ENCODE measurements at regions not wholly inside any gene's neighbourhood (a gene's known extent, or its start where the extent isn't known, plus 50 kb on each side); places are given as distances from the start of the nearest gene placed in this dataset.
"Not testable (repeated sequence)": the region's sequence is repeated elsewhere in the genome, so short reads cannot be mapped to it uniquely, and the experiment has no call there.

GRCh38 chr3:21912711-21913110, 161.7 kb upstream of the ZNF385D start:
- H3K4me3 Mint-ChIP-seq = no peak overlapping the region

GRCh38 chr3:21913791-21914190, 162.8 kb upstream of the ZNF385D start:
- no peak overlapping the region for H3K27ac Mint-ChIP-seq
- DNase-seq = no peak
- no peak overlapping the region for H3K4me3 Mint-ChIP-seq
- no peaks in the 10 kb centered on the region for H3K27me3 Mint-ChIP-seq
- no peaks in the 10 kb centered on the region for H3K36me3 Mint-ChIP-seq (ENCODE audit: low read depth)
- CTCF ChIA-PET = no interaction called here
- no peaks in the 10 kb centered on the region for H3K9me3 Mint-ChIP-seq
- POLR2A ChIA-PET = no interaction called here
- no peaks in the 10 kb centered on the region for H3K4me1 Mint-ChIP-seq

More at GRCh38 chr3:21912711-21913110, 161.7 kb upstream of the ZNF385D start:
- H3K27me3 Mint-ChIP-seq = no peaks in the 10 kb centered on the region
- no peak for DNase-seq
- ChIA-PET POLR2A (no interaction called here), CTCF (no interaction called here)
- H3K36me3 Mint-ChIP-seq (ENCODE audit: low read depth) = no peaks in the 10 kb centered on the region
- H3K27ac Mint-ChIP-seq = no peak overlapping the region
- H3K4me1 Mint-ChIP-seq = no peaks in the 10 kb centered on the region
- no peaks in the 10 kb centered on the region for H3K9me3 Mint-ChIP-seq

- Mint-ChIP-seq H3K4me3 (no peak overlapping the region), H3K27ac (no peak overlapping the region), H3K9me3 (no peaks in the 10 kb centered on the region), H3K36me3 (ENCODE audit: low read depth) (no peaks in the 10 kb centered on the region), H3K27me3 (no peaks in the 10 kb centered on the region), H3K4me1 (no peaks in the 10 kb centered on the region)
- CTCF ChIA-PET = no interaction called here
- DNase-seq = no peak
- POLR2A ChIA-PET = no interaction called here
Observed at GRCh38 chr3:21914451-21914850, 163.4 kb upstream of the ZNF385D start.

- Mint-ChIP-seq H3K36me3 (ENCODE audit: low read depth) (no peaks in the 10 kb centered on the region), H3K27ac (no peak overlapping the region), H3K4me3 (no peak overlapping the region), H3K9me3 (peaks cover 15% of the 10 kb centered on the region), H3K4me1 (no peaks in the 10 kb centered on the region), H3K27me3 (no peaks in the 10 kb centered on the region)
- POLR2A ChIA-PET = no interaction called here
- DNase-seq = no peak
- CTCF ChIA-PET = no interaction called here
Observed at GRCh38 chr3:21919383-21919782, 168.4 kb upstream of the ZNF385D start.

- Mint-ChIP-seq H3K9me3 (peaks cover 15% of the 10 kb centered on the region), H3K27me3 (no peaks in the 10 kb centered on the region), H3K27ac (no peak overlapping the region), H3K36me3 (ENCODE audit: low read depth) (no peaks in the 10 kb centered on the region), H3K4me1 (no peaks in the 10 kb centered on the region), H3K4me3 (no peak overlapping the region)
- POLR2A ChIA-PET = no interaction called here
- no peak for DNase-seq
- CTCF ChIA-PET = no interaction called here
Observed at GRCh38 chr3:21920421-21920861, 169.4 kb upstream of the ZNF385D start.

- H3K9me3 Mint-ChIP-seq = peaks cover 17% of the 10 kb centered on the region
- H3K4me3 Mint-ChIP-seq; H3K36me3 Mint-ChIP-seq (ENCODE audit: low read depth); CTCF ChIA-PET; H3K27me3 Mint-ChIP-seq; POLR2A ChIA-PET; H3K27ac Mint-ChIP-seq; H3K4me1 Mint-ChIP-seq; DNase-seq: not testable (repeated sequence)
Observed at GRCh38 chr3:21923156-21923555, 172.1 kb upstream of the ZNF385D start.

- Mint-ChIP-seq H3K4me3 (no peak overlapping the region), H3K27ac (no peak overlapping the region), H3K4me1 (no peaks in the 10 kb centered on the region), H3K27me3 (no peaks in the 10 kb centered on the region), H3K36me3 (ENCODE audit: low read depth) (no peaks in the 10 kb centered on the region), H3K9me3 (peaks cover 13% of the 10 kb centered on the region)
- ChIA-PET POLR2A (no interaction called here), CTCF (no interaction called here)
- DNase-seq = no peak
Observed at GRCh38 chr3:21927261-21927660, 176.3 kb upstream of the ZNF385D start.

GRCh38 chr3:21934591-21934990, 183.6 kb upstream of the ZNF385D start:
- H3K9me3 Mint-ChIP-seq = peaks cover 3% of the 10 kb centered on the region
- no peaks in the 10 kb centered on the region for H3K27me3 Mint-ChIP-seq
- no peak overlapping the region for H3K4me3 Mint-ChIP-seq
- H3K36me3 Mint-ChIP-seq (ENCODE audit: low read depth) = no peaks in the 10 kb centered on the region
- no peak overlapping the region for H3K27ac Mint-ChIP-seq
- DNase-seq = no peak
- POLR2A ChIA-PET = no interaction called here
- no peaks in the 10 kb centered on the region for H3K4me1 Mint-ChIP-seq
- CTCF ChIA-PET = no interaction called here

GRCh38 chr3:21936207-21936606, 185.2 kb upstream of the ZNF385D start:
- ChIA-PET POLR2A (no interaction called here), CTCF (no interaction called here)
- H3K9me3 Mint-ChIP-seq = peaks cover 8% of the 10 kb centered on the region
- H3K27me3 Mint-ChIP-seq = no peaks in the 10 kb centered on the region
- no peaks in the 10 kb centered on the region for H3K36me3 Mint-ChIP-seq (ENCODE audit: low read depth)
- no peak overlapping the region for H3K4me3 Mint-ChIP-seq
- no peak for DNase-seq
- no peak overlapping the region for H3K27ac Mint-ChIP-seq
- no peaks in the 10 kb centered on the region for H3K4me1 Mint-ChIP-seq

GRCh38 chr3:21938267-21938681, 187.3 kb upstream of the ZNF385D start:
- Mint-ChIP-seq H3K9me3 (peaks cover 8% of the 10 kb centered on the region), H3K4me3 (no peak overlapping the region), H3K27ac (no peak overlapping the region), H3K4me1 (no peaks in the 10 kb centered on the region), H3K36me3 (ENCODE audit: low read depth) (no peaks in the 10 kb centered on the region), H3K27me3 (no peaks in the 10 kb centered on the region)
- ChIA-PET CTCF (no interaction called here), POLR2A (no interaction called here)
- no peak for DNase-seq

GRCh38 chr3:21942328-21942727, 191.3 kb upstream of the ZNF385D start:
- Mint-ChIP-seq H3K36me3 (ENCODE audit: low read depth) (no peaks in the 10 kb centered on the region), H3K27me3 (no peaks in the 10 kb centered on the region), H3K27ac (no peak overlapping the region), H3K4me3 (no peak overlapping the region), H3K4me1 (no peaks in the 10 kb centered on the region), H3K9me3 (peaks cover 8% of the 10 kb centered on the region)
- POLR2A ChIA-PET = no interaction called here
- DNase-seq = no peak
- CTCF ChIA-PET = interaction anchor here (1.3 kb wide), 1 partner anchor 27 kb away, joined by 3 read pairs; no protein-coding TSS in a partner anchor

GRCh38 chr3:21944251-21944650, 193.2 kb upstream of the ZNF385D start:
- DNase-seq = no peak
- no peaks in the 10 kb centered on the region for H3K4me1 Mint-ChIP-seq
- POLR2A ChIA-PET = no interaction called here
- H3K9me3 Mint-ChIP-seq = peaks cover 8% of the 10 kb centered on the region
- no peaks in the 10 kb centered on the region for H3K36me3 Mint-ChIP-seq (ENCODE audit: low read depth)
- H3K4me3 Mint-ChIP-seq = no peak overlapping the region
- H3K27ac Mint-ChIP-seq = no peak overlapping the region
- CTCF ChIA-PET = no interaction called here
- no peaks in the 10 kb centered on the region for H3K27me3 Mint-ChIP-seq

- CTCF ChIA-PET = interaction anchor here (0.6 kb wide), 1 partner anchor 1566 kb away, joined by 3 read pairs; no protein-coding TSS in a partner anchor
- Mint-ChIP-seq H3K27ac (no peak overlapping the region), H3K4me3 (no peak overlapping the region), H3K9me3 (peaks cover 7% of the 10 kb centered on the region), H3K27me3 (no peaks in the 10 kb centered on the region), H3K36me3 (ENCODE audit: low read depth) (no peaks in the 10 kb centered on the region), H3K4me1 (no peaks in the 10 kb centered on the region)
- POLR2A ChIA-PET = no interaction called here
- no peak for DNase-seq
Observed at GRCh38 chr3:21952856-21953255, 201.8 kb upstream of the ZNF385D start.

- Mint-ChIP-seq H3K36me3 (ENCODE audit: low read depth) (no peaks in the 10 kb centered on the region), H3K9me3 (peaks cover 7% of the 10 kb centered on the region), H3K4me1 (no peaks in the 10 kb centered on the region), H3K27ac (no peak overlapping the region), H3K4me3 (no peak overlapping the region), H3K27me3 (no peaks in the 10 kb centered on the region)
- ChIA-PET POLR2A (no interaction called here), CTCF (no interaction called here)
- no peak for DNase-seq
Observed at GRCh38 chr3:21954709-21955108, 203.7 kb upstream of the ZNF385D start.

GRCh38 chr3:21955406-21955805, 204.4 kb upstream of the ZNF385D start:
- H3K27ac Mint-ChIP-seq = no peak overlapping the region
- ChIA-PET POLR2A (no interaction called here), CTCF (no interaction called here)
- H3K36me3 Mint-ChIP-seq (ENCODE audit: low read depth) = no peaks in the 10 kb centered on the region
- H3K4me3 Mint-ChIP-seq = no peak overlapping the region
- no peak for DNase-seq
- peaks cover 7% of the 10 kb centered on the region for H3K9me3 Mint-ChIP-seq
- H3K27me3 Mint-ChIP-seq = no peaks in the 10 kb centered on the region
- H3K4me1 Mint-ChIP-seq = no peaks in the 10 kb centered on the region

Measured in activated CD4-positive, alpha-beta T cell treated with anti-CD3 and anti-CD28 coated beads, Interleukin-2, amount 10 ng/mL, durations not matched to agents 7 days and 5 days (primary cell).